Islet precursor cell (in vitro differentiated cells): ENCODE measurements at regions not wholly inside any gene's neighbourhood (a gene's known extent, or its start where the extent isn't known, plus 50 kb on each side); places are given as distances from the start of the nearest gene placed in this dataset.

ENCODE experiments used
- DNase-seq: peaks from one replicate; pipeline ENCODE4 v3.0.0-alpha.2; 2018

- no peak for DNase-seq
Observed at GRCh38 chr2:40820319-40820718, 368.4 kb upstream of the SLC8A1 start.

- no peak for DNase-seq
Observed at GRCh38 chr2:40823478-40823877, 371.6 kb upstream of the SLC8A1 start.

GRCh38 chr2:40824278-40824677 is 372.4 kb upstream of the SLC8A1 start:
- DNase-seq: no peak

GRCh38 chr2:40827392-40827791 is 375.5 kb upstream of the SLC8A1 start:
- DNase-seq: no peak

- DNase-seq: no peak
Observed at GRCh38 chr2:40831321-40831873, 379.5 kb upstream of the SLC8A1 start.

- DNase-seq: no peak
Observed at GRCh38 chr2:40841856-40842255, 390.0 kb upstream of the SLC8A1 start.

GRCh38 chr2:40844353-40845277 is 392.7 kb upstream of the SLC8A1 start:
- peak; percentile 64 for DNase-seq

GRCh38 chr2:40851661-40852060 is 399.8 kb upstream of the SLC8A1 start:
- DNase-seq: no peak

- DNase-seq: peak; percentile 89
Observed at GRCh38 chr2:40859617-40860016, 407.7 kb upstream of the SLC8A1 start.

GRCh38 chr2:40867829-40868228 is 415.9 kb upstream of the SLC8A1 start:
- DNase-seq: no peak

- DNase-seq: no peak
Observed at GRCh38 chr2:40872580-40872979, 420.7 kb upstream of the SLC8A1 start.

GRCh38 chr2:40874380-40874779 is 422.5 kb upstream of the SLC8A1 start:
- no peak for DNase-seq

- no peak for DNase-seq
Observed at GRCh38 chr2:40877734-40878288, 425.9 kb upstream of the SLC8A1 start.

GRCh38 chr2:40879305-40879704 is 427.4 kb upstream of the SLC8A1 start:
- no peak for DNase-seq

- no peak for DNase-seq
Observed at GRCh38 chr2:40886100-40886499, 434.2 kb upstream of the SLC8A1 start.

- DNase-seq: no peak
Observed at GRCh38 chr2:40886655-40887054, 434.8 kb upstream of the SLC8A1 start.

- DNase-seq: no peak
Observed at GRCh38 chr2:40896358-40896757, 444.5 kb upstream of the SLC8A1 start.

- no peak for DNase-seq
Observed at GRCh38 chr2:40914666-40915065, 462.8 kb upstream of the SLC8A1 start.

- DNase-seq: no peak
Observed at GRCh38 chr2:40915651-40916050, 463.8 kb upstream of the SLC8A1 start.

- DNase-seq: peak; percentile 52
Observed at GRCh38 chr2:40935349-40935748, 483.5 kb upstream of the SLC8A1 start.

GRCh38 chr2:40937284-40937683 is 485.4 kb upstream of the SLC8A1 start:
- no peak for DNase-seq

- no peak for DNase-seq
Observed at GRCh38 chr2:40953341-40953740, 501.5 kb upstream of the SLC8A1 start.

GRCh38 chr2:40955042-40955441 is 503.2 kb upstream of the SLC8A1 start:
- DNase-seq: no peak

GRCh38 chr2:40955635-40956034 is 503.7 kb upstream of the SLC8A1 start:
- no peak for DNase-seq
